Activated T-helper 2 cell treated with anti-CD3 and anti-CD28 coated beads, Interferon-gamma antibody, Interleukin-2, Interleukin-4, amounts not matched to agents 10 μg/mL and 5 μg/mL and 100 μg/mL, durations not matched to agents 14 hours and 24 hours and 36 hours (primary cell): ENCODE measurements at regions not wholly inside any gene's neighbourhood (a gene's known extent, or its start where the extent isn't known, plus 50 kb on each side); places are given as distances from the start of the nearest gene placed in this dataset.
"Not testable (repeated sequence)": the region's sequence is repeated elsewhere in the genome, so short reads cannot be mapped to it uniquely, and the experiment has no call there.

Experiments
- DNase-seq: peaks from one replicate; pipeline ENCODE4 v3.0.0; 2021; ENCODE audit warnings: low spot score
- H3K27ac Mint-ChIP-seq: one replicate; pipeline ENCODE4 v1.8.0; 2021; ENCODE audit warnings: mixed read lengths
- H3K27me3 Mint-ChIP-seq: one replicate; pipeline ENCODE4 v1.8.0; 2021; ENCODE audit warnings: low read depth, mixed read lengths
- H3K36me3 Mint-ChIP-seq: one replicate; pipeline ENCODE4 v1.8.0; 2021; ENCODE audit warnings: low read depth, mixed read lengths
- H3K4me1 Mint-ChIP-seq: one replicate; pipeline ENCODE4 v1.8.0; 2021; ENCODE audit warnings: low read depth, mixed read lengths
- H3K4me3 Mint-ChIP-seq: one replicate; pipeline ENCODE4 v1.8.0; 2021; ENCODE audit warnings: low read depth, mild to moderate bottlenecking, moderate library complexity, mixed read lengths
- H3K9me3 Mint-ChIP-seq: one replicate; pipeline ENCODE4 v1.8.0; 2021; ENCODE audit warnings: mixed read lengths
- intact Hi-C: fragments of 100-400 bp; cut with micrococcal nuclease; formaldehyde crosslinking; loops from one replicate; pipeline ENCODE4 v1.15.1; 2023

GRCh38 chr2:7355781-7356180 lies 438.6 kb downstream of the RNF144A start:
- no peak overlapping the region for H3K27ac Mint-ChIP-seq
- intact Hi-C loops = no loop called here

GRCh38 chr2:7356909-7357584 lies 439.8 kb downstream of the RNF144A start:
- no peaks in the 10 kb centered on the region for H3K27me3 Mint-ChIP-seq
- H3K4me1 Mint-ChIP-seq = no peaks in the 10 kb centered on the region
- intact Hi-C loops = no loop called here
- H3K9me3 Mint-ChIP-seq = no peaks in the 10 kb centered on the region
- H3K4me3 Mint-ChIP-seq = no peak overlapping the region
- no peak for DNase-seq
- no peaks in the 10 kb centered on the region for H3K36me3 Mint-ChIP-seq
- H3K27ac Mint-ChIP-seq = no peak overlapping the region

More at GRCh38 chr2:7355781-7356180, 438.6 kb downstream of the RNF144A start:
- Mint-ChIP-seq H3K36me3 (no peaks in the 10 kb centered on the region), H3K27me3 (peaks cover 2% of the 10 kb centered on the region), H3K4me3 (no peak overlapping the region), H3K9me3 (no peaks in the 10 kb centered on the region), H3K4me1 (no peaks in the 10 kb centered on the region)
- no peak for DNase-seq

GRCh38 chr2:7357993-7358392 lies 440.8 kb downstream of the RNF144A start:
- intact Hi-C loops = no loop called here
- Mint-ChIP-seq H3K9me3 (no peaks in the 10 kb centered on the region), H3K4me1 (no peaks in the 10 kb centered on the region), H3K36me3 (no peaks in the 10 kb centered on the region), H3K27ac (no peak overlapping the region), H3K27me3 (no peaks in the 10 kb centered on the region), H3K4me3 (no peak overlapping the region)
- no peak for DNase-seq

GRCh38 chr2:7358865-7359447 lies 441.7 kb downstream of the RNF144A start:
- Mint-ChIP-seq H3K4me3 (no peak overlapping the region), H3K36me3 (no peaks in the 10 kb centered on the region), H3K27me3 (no peaks in the 10 kb centered on the region), H3K27ac (no peak overlapping the region), H3K4me1 (no peaks in the 10 kb centered on the region), H3K9me3 (no peaks in the 10 kb centered on the region)
- no peak for DNase-seq
- intact Hi-C loops = no loop called here

- intact Hi-C loops = no loop called here
- peaks cover 2% of the 10 kb centered on the region for H3K27me3 Mint-ChIP-seq
- DNase-seq = no peak
- H3K4me3 Mint-ChIP-seq = no peak overlapping the region
- no peaks in the 10 kb centered on the region for H3K4me1 Mint-ChIP-seq
- H3K27ac Mint-ChIP-seq = no peak overlapping the region
- peaks cover 14% of the 10 kb centered on the region for H3K9me3 Mint-ChIP-seq
- no peaks in the 10 kb centered on the region for H3K36me3 Mint-ChIP-seq
Measured at GRCh38 chr2:7363906-7364305, 446.7 kb downstream of the RNF144A start.

- Mint-ChIP-seq H3K9me3 (peaks cover 20% of the 10 kb centered on the region), H3K27me3 (peaks cover 2% of the 10 kb centered on the region), H3K4me1 (no peaks in the 10 kb centered on the region), H3K27ac (no peak overlapping the region), H3K4me3 (no peak overlapping the region), H3K36me3 (no peaks in the 10 kb centered on the region)
- intact Hi-C loops = no loop called here
- no peak for DNase-seq
Measured at GRCh38 chr2:7368211-7368610, 451.0 kb downstream of the RNF144A start.

GRCh38 chr2:7373156-7373555 lies 455.9 kb downstream of the RNF144A start:
- intact Hi-C loops = no loop called here
- no peaks in the 10 kb centered on the region for H3K4me1 Mint-ChIP-seq
- DNase-seq = no peak
- H3K27me3 Mint-ChIP-seq = peaks cover 5% of the 10 kb centered on the region
- H3K9me3 Mint-ChIP-seq = peaks cover 14% of the 10 kb centered on the region
- no peaks in the 10 kb centered on the region for H3K36me3 Mint-ChIP-seq
- H3K4me3 Mint-ChIP-seq = no peak overlapping the region
- H3K27ac Mint-ChIP-seq = no peak overlapping the region

GRCh38 chr2:7375901-7376300 lies 458.7 kb downstream of the RNF144A start:
- Mint-ChIP-seq H3K4me3 (no peak overlapping the region), H3K27me3 (peaks cover 7% of the 10 kb centered on the region), H3K4me1 (no peaks in the 10 kb centered on the region), H3K27ac (no peak overlapping the region), H3K36me3 (no peaks in the 10 kb centered on the region), H3K9me3 (no peaks in the 10 kb centered on the region)
- no peak for DNase-seq
- intact Hi-C loops = no loop called here

- Mint-ChIP-seq H3K4me1 (no peaks in the 10 kb centered on the region), H3K27me3 (peaks cover 12% of the 10 kb centered on the region), H3K4me3 (no peak overlapping the region), H3K36me3 (no peaks in the 10 kb centered on the region), H3K27ac (no peak overlapping the region), H3K9me3 (no peaks in the 10 kb centered on the region)
- no peak for DNase-seq
- intact Hi-C loops = no loop called here
Measured at GRCh38 chr2:7377916-7378569, 460.8 kb downstream of the RNF144A start.

GRCh38 chr2:7378591-7378990 lies 461.4 kb downstream of the RNF144A start:
- Mint-ChIP-seq H3K27me3 (peaks cover 13% of the 10 kb centered on the region), H3K9me3 (no peaks in the 10 kb centered on the region), H3K4me1 (no peaks in the 10 kb centered on the region), H3K27ac (no peak overlapping the region), H3K36me3 (no peaks in the 10 kb centered on the region), H3K4me3 (no peak overlapping the region)
- intact Hi-C loops = no loop called here
- DNase-seq = no peak

GRCh38 chr2:7379799-7380198 lies 462.6 kb downstream of the RNF144A start:
- no peaks in the 10 kb centered on the region for H3K9me3 Mint-ChIP-seq
- no peak for DNase-seq
- H3K4me1 Mint-ChIP-seq = no peaks in the 10 kb centered on the region
- H3K27ac Mint-ChIP-seq = no peak overlapping the region
- intact Hi-C loops = no loop called here
- no peak overlapping the region for H3K4me3 Mint-ChIP-seq
- H3K27me3 Mint-ChIP-seq = peaks cover 11% of the 10 kb centered on the region
- H3K36me3 Mint-ChIP-seq = no peaks in the 10 kb centered on the region

- no peaks in the 10 kb centered on the region for H3K9me3 Mint-ChIP-seq
- no peak overlapping the region for H3K4me3 Mint-ChIP-seq
- H3K4me1 Mint-ChIP-seq = no peaks in the 10 kb centered on the region
- DNase-seq = no peak
- no peaks in the 10 kb centered on the region for H3K36me3 Mint-ChIP-seq
- H3K27me3 Mint-ChIP-seq = peaks cover 7% of the 10 kb centered on the region
- intact Hi-C loops = no loop called here
- no peak overlapping the region for H3K27ac Mint-ChIP-seq
Measured at GRCh38 chr2:7384773-7385349, 467.6 kb downstream of the RNF144A start.

- H3K27me3 Mint-ChIP-seq, H3K36me3 Mint-ChIP-seq, H3K27ac Mint-ChIP-seq: not testable (repeated sequence)
Measured at GRCh38 chr2:7390311-7390710, 473.1 kb downstream of the RNF144A start.

More at GRCh38 chr2:7390311-7390710, 473.1 kb downstream of the RNF144A start:
- H3K4me3 Mint-ChIP-seq, DNase-seq, intact Hi-C loops, H3K9me3 Mint-ChIP-seq, H3K4me1 Mint-ChIP-seq: not testable (repeated sequence)
